ENCODE measurements at regions not wholly inside any gene's neighbourhood (a gene's known extent, or its start where the extent isn't known, plus 50 kb on each side); places are given as distances from the start of the nearest gene placed in this dataset.

DNA sequence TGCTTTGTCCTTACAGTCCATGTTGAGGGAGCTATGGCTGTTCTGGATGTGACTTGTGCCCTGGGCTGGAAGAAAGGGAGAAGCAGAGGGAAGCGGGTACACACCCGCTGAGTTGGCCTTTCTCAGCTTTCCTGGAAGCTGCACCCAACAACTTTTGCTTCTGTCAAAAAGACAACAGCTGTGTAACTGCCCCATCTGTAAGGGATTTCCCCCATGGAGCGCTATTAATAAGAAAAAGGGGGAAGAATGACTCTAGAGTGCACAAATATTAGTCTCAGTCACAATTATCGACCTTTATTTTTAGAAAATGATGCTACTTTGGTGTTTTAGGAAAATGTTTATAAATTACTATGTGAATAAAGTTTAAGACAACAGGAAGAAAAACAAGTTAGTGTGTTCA, 368.3 kb downstream of the RAD51AP2 start:
- TF ChIP-seq FOXM1 (IDR thresholded peaks at IDR 0.05; ENCODE audit: low read depth) (no peak), USF2 (IDR thresholded peaks at IDR 0.05; ENCODE audit: borderline replicate concordance, low read depth, low read length) (no peak), CTCF (IDR thresholded peaks at IDR 0.05) (no peak), FOXJ3 (CRISPR knock-in tag; IDR thresholded peaks at IDR 0.05) (no peak), POLR2AphosphoS5 (IDR thresholded peaks at IDR 0.05; ENCODE audit: low read depth, low read length) (no peak), YY1 (IDR thresholded peaks at IDR 0.05; ENCODE audit: low read depth) (no peak), TEAD4 (IDR thresholded peaks at IDR 0.05; ENCODE audit: borderline replicate concordance, insufficient read depth) (no peak), RAD21 (IDR thresholded peaks at IDR 0.05; ENCODE audit: low read length) (no peak), EZH2phosphoT487 (IDR thresholded peaks at IDR 0.05; ENCODE audit: borderline replicate concordance, low read depth) (no peak), RXRA (IDR thresholded peaks at IDR 0.05; ENCODE audit: borderline replicate concordance, low read depth) (no peak), JUND (IDR thresholded peaks at IDR 0.05) (no peak)
- TF ChIP-seq, protein P1, sequence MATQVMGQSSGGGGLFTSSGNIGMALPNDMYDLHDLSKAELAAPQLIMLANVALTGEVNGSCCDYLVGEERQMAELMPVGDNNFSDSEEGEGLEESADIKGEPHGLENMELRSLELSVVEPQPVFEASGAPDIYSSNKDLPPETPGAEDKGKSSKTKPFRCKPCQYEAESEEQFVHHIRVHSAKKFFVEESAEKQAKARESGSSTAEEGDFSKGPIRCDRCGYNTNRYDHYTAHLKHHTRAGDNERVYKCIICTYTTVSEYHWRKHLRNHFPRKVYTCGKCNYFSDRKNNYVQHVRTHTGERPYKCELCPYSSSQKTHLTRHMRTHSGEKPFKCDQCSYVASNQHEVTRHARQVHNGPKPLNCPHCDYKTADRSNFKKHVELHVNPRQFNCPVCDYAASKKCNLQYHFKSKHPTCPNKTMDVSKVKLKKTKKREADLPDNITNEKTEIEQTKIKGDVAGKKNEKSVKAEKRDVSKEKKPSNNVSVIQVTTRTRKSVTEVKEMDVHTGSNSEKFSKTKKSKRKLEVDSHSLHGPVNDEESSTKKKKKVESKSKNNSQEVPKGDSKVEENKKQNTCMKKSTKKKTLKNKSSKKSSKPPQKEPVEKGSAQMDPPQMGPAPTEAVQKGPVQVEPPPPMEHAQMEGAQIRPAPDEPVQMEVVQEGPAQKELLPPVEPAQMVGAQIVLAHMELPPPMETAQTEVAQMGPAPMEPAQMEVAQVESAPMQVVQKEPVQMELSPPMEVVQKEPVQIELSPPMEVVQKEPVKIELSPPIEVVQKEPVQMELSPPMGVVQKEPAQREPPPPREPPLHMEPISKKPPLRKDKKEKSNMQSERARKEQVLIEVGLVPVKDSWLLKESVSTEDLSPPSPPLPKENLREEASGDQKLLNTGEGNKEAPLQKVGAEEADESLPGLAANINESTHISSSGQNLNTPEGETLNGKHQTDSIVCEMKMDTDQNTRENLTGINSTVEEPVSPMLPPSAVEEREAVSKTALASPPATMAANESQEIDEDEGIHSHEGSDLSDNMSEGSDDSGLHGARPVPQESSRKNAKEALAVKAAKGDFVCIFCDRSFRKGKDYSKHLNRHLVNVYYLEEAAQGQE (IDR thresholded peaks at IDR 0.05; ENCODE audit: low read depth, low read length): no peak
- TF ChIP-seq, protein P2, sequence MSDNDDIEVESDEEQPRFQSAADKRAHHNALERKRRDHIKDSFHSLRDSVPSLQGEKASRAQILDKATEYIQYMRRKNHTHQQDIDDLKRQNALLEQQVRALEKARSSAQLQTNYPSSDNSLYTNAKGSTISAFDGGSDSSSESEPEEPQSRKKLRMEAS (IDR thresholded peaks at IDR 0.05; ENCODE audit: low read depth): no peak
